Endothelial cell of umbilical vein (primary cell): ENCODE measurements at regions not wholly inside any gene's neighbourhood (a gene's known extent, or its start where the extent isn't known, plus 50 kb on each side); places are given as distances from the start of the nearest gene placed in this dataset.

ENCODE experiments used
- BruUV-seq: library from RNA; stranded (reverse); fragments of 400-500 nt; replicated peaks from 2 replicates; lab custom pipeline; 2021; lab: Mats Ljungman, UMichigan
- CTCF ChIA-PET: fragments of 300-600, 350-600 bp; sonication (Branson Sonifier 250); formaldehyde crosslinking; loops from one replicate; lab custom pipeline; 2021; ENCODE audit warnings: antibody characterized with exemption, inconsistent platforms; lab: Charles Lee
- POLR2A ChIA-PET: fragments of 300-600, 350-600 bp; sonication (Branson Sonifier 250); formaldehyde crosslinking; loops from one replicate; lab custom pipeline; 2021; ENCODE audit warnings: antibody characterized with exemption, inconsistent platforms; lab: Charles Lee
- DNase-seq: peaks from one replicate; pipeline ENCODE4 v3.0.0-alpha.2; 2011; ENCODE audit warnings: low read depth, low spot score
- FAIRE-seq: peaks from 2 replicates; lab custom pipeline; 2011; peaks lifted over from hg19 to GRCh38; lab: Jason Lieb, UNC
- H2AFZ ChIP-seq: 2 replicates; pipeline ENCODE4 v1.6.0; 2012; ENCODE audit warnings: low read depth, low read length, control low read depth, inconsistent platforms
- H3K27ac ChIP-seq: 2 replicates; pipeline ENCODE4 v1.5.1; 2011; ENCODE audit warnings: low read depth, mild to moderate bottlenecking, control low read depth, low read length, moderate library complexity; ENCODE audit not compliant: insufficient read depth
- H3K27me3 ChIP-seq, 2 experiments: 2 replicates each; pipeline versions ENCODE4 v1.6.0 to v1.6.1; 2011; ENCODE audit warnings: low read length in 2 of 2, mixed read lengths in 1 of 2; ENCODE audit not compliant: control insufficient read depth in 2 of 2, insufficient read depth in 2 of 2
- H3K36me3 ChIP-seq, 2 experiments: 2 replicates in 1 of 2; 3 replicates in 1 of 2; pipeline ENCODE4 v1.5.1; 2011; ENCODE audit warnings: low read length in 2 of 2, mild to moderate bottlenecking in 1 of 2, moderate library complexity in 1 of 2; ENCODE audit not compliant: control insufficient read depth in 2 of 2, insufficient read depth in 2 of 2; ENCODE audit errors: extremely low read depth in 1 of 2
- H3K4me1 ChIP-seq: 3 replicates; pipeline ENCODE4 v1.5.1; 2011; ENCODE audit warnings: mild to moderate bottlenecking, low read length; ENCODE audit not compliant: control insufficient read depth, insufficient read depth; ENCODE audit errors: extremely low read depth
- H3K4me2 ChIP-seq: 2 replicates; pipeline ENCODE4 v1.6.1; 2011; ENCODE audit warnings: low read length, control low read depth, mixed read lengths; ENCODE audit not compliant: insufficient read depth
- H3K4me3 ChIP-seq, 3 experiments: fragments of 200-600 bp in 1 of 3; sonication (generic), shearing (Covaris generic) in 1 of 3; replicated peaks in 1 of 3; 2 replicates each; pipeline ENCODE4 v1.5.1; 2011 to 2016; ENCODE audit warnings: control low read depth in 3 of 3, low read length in 3 of 3, mild to moderate bottlenecking in 2 of 3, inconsistent platforms in 1 of 3, low read depth in 1 of 3, moderate library complexity in 1 of 3; ENCODE audit not compliant: insufficient read depth in 1 of 3
- H3K79me2 ChIP-seq: 2 replicates; pipeline ENCODE4 v1.6.0; 2012; ENCODE audit warnings: low read length, inconsistent platforms; ENCODE audit not compliant: control insufficient read depth, insufficient read depth
- H3K9ac ChIP-seq: replicated peaks from 2 replicates; pipeline ENCODE3; 2011; ENCODE audit warnings: low read length, control low read depth; ENCODE audit not compliant: insufficient read depth; ENCODE audit errors: extremely low read depth
- H3K9me1 ChIP-seq: replicated peaks from 3 replicates; pipeline ENCODE4 v1.6.0; 2011; ENCODE audit warnings: mild to moderate bottlenecking, low read length; ENCODE audit not compliant: control insufficient read depth, insufficient read depth; ENCODE audit errors: extremely low read depth
- H3K9me3 ChIP-seq: replicated peaks from 2 replicates; pipeline ENCODE4 v1.5.1; 2012; ENCODE audit warnings: low read length, inconsistent platforms; ENCODE audit not compliant: control insufficient read depth, insufficient read depth
- H4K20me1 ChIP-seq: replicated peaks from 2 replicates; pipeline ENCODE3; 2011; ENCODE audit warnings: mild to moderate bottlenecking, low read length; ENCODE audit not compliant: control insufficient read depth, insufficient read depth; ENCODE audit errors: extremely low read depth
- EZH2 ChIP-seq: IDR thresholded peaks from 2 replicates; pipeline ENCODE4 v1.6.1; 2012; ENCODE audit warnings: borderline replicate concordance, low read depth, mild to moderate bottlenecking, moderate library complexity, low read length, inconsistent platforms; ENCODE audit not compliant: severe bottlenecking
- FOS ChIP-seq: IDR thresholded peaks from 2 replicates; pipeline ENCODE4 v1.6.1; 2011; ENCODE audit warnings: mild to moderate bottlenecking, low read length, moderate library complexity, borderline replicate concordance; ENCODE audit not compliant: insufficient read depth
- GATA2 ChIP-seq: IDR thresholded peaks from 2 replicates; pipeline ENCODE4 v1.7.0; 2011; ENCODE audit warnings: low read depth, mild to moderate bottlenecking, moderate library complexity, mixed read lengths, low read length; ENCODE audit not compliant: insufficient read length, insufficient read depth
- JUN ChIP-seq: IDR thresholded peaks from 2 replicates; pipeline ENCODE4 v1.6.1; 2011; ENCODE audit warnings: borderline replicate concordance, low read depth; ENCODE audit not compliant: insufficient read length, insufficient read depth
- MYC ChIP-seq: IDR thresholded peaks from one replicate; pipeline ENCODE4 v1.6.1; 2011; ENCODE audit warnings: mild to moderate bottlenecking, low read depth, low read length
- POLR2A ChIP-seq: IDR thresholded peaks from 2 replicates; pipeline ENCODE4 v1.6.1; 2012; ENCODE audit warnings: low read depth, mild to moderate bottlenecking, control low read depth, low read length
- POLR2AphosphoS5 ChIP-seq: IDR thresholded peaks from 2 replicates; pipeline ENCODE4 v1.6.1; 2012; ENCODE audit warnings: low read depth, mild to moderate bottlenecking, control low read depth, low read length, moderate library complexity; ENCODE audit not compliant: insufficient read depth
- dilution Hi-C: fragments of 300-500 bp; cut with MboI; formaldehyde crosslinking; loops from one replicate; pipeline ENCODE4 v1.15.0; 2019; ENCODE audit warnings: low sequenced_read_pairs; ENCODE audit not compliant: extremely low pct_ligation_motif_present
- intact Hi-C: fragments of 100-400 bp; cut with micrococcal nuclease; formaldehyde crosslinking; loops from one replicate; pipeline ENCODE4 v1.10.0; 2022
- TF ChIP-seq, protein P1 (sequence below), 2 donors: IDR thresholded peaks; 1 replicate in 1 of 2; 2 replicates in 1 of 2; pipeline ENCODE4 v1.5.1; 2011; ENCODE audit warnings: low read length in 2 of 2, mild to moderate bottlenecking in 2 of 2, moderate library complexity in 2 of 2, control low read depth in 1 of 2, inconsistent platforms in 1 of 2, low read depth in 1 of 2; ENCODE audit not compliant: insufficient read depth in 1 of 2; ENCODE audit errors: extremely low read depth in 1 of 2
- TF ChIP-seq, protein P2 (sequence below): IDR thresholded peaks from 2 replicates; pipeline ENCODE4 v1.6.1; 2011; ENCODE audit not compliant: insufficient read depth, insufficient read length

DNA sequence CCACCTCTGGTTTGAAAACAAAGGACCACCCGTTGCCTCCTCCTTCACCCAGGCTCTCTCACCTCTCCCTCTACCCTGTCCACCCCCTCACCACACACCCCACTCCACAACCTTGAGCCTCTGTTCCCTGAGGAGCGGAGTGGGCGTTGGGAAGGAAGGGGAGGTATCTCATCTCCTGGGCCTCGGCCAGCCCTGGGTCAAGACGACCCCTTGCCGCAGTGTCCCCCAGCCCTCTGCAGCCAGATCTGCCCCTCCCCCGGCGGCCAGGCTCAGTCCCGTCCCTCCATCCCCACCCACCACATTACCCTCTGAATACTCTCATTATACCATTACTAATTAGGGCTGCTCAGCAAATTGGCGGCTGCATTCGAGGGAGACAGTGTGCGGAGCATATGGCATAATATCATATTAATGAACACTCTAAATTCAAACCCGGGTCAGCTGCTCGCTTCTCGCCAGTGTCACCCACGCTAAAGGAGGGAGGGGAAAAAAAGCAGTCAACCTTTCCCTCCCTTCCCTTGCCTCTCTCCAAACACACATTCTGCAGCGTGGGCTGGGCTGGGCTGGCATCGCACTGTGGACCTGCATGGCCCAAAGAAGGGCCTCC lies 123.2 kb upstream of the LHX1 start:
- H3K4me2 ChIP-seq: no peak overlapping the region
- TF ChIP-seq POLR2AphosphoS5 (no peak), GATA2 (no peak), FOS (no peak)
- TF ChIP-seq, protein P1, sequence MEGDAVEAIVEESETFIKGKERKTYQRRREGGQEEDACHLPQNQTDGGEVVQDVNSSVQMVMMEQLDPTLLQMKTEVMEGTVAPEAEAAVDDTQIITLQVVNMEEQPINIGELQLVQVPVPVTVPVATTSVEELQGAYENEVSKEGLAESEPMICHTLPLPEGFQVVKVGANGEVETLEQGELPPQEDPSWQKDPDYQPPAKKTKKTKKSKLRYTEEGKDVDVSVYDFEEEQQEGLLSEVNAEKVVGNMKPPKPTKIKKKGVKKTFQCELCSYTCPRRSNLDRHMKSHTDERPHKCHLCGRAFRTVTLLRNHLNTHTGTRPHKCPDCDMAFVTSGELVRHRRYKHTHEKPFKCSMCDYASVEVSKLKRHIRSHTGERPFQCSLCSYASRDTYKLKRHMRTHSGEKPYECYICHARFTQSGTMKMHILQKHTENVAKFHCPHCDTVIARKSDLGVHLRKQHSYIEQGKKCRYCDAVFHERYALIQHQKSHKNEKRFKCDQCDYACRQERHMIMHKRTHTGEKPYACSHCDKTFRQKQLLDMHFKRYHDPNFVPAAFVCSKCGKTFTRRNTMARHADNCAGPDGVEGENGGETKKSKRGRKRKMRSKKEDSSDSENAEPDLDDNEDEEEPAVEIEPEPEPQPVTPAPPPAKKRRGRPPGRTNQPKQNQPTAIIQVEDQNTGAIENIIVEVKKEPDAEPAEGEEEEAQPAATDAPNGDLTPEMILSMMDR (IDR thresholded peaks at IDR 0.05; ENCODE audit: extremely low read depth in 1 of 2, insufficient read depth in 1 of 2, low read depth in 1 of 2, low read length in 2 of 2): no peak
- intact Hi-C loops (no loop called here), dilution Hi-C loops (no loop called here)
- H3K9ac ChIP-seq: no peak overlapping the region
- no peaks in the 10 kb centered on the region for H3K9me1 ChIP-seq
- H3K27me3 ChIP-seq: peaks cover 33 to 46% of the 10 kb centered on the region in 2 experiments
- no peak overlapping the region for H2AFZ ChIP-seq
- ChIA-PET CTCF (no interaction called here), POLR2A (no interaction called here)
- H3K79me2 ChIP-seq: no peaks in the 10 kb centered on the region
- H3K4me1 ChIP-seq: peaks cover 8% of the 10 kb centered on the region
- no peak overlapping the region for H3K27ac ChIP-seq
- H3K4me3 ChIP-seq: no peak overlapping the region
- no TSS peak for BruUV-seq
- H4K20me1 ChIP-seq: no peaks in the 10 kb centered on the region
- H3K36me3 ChIP-seq: no peaks in the 10 kb centered on the region
- no peaks in the 10 kb centered on the region for H3K9me3 ChIP-seq
- no peak for FAIRE-seq
- no peak for DNase-seq

DNA sequence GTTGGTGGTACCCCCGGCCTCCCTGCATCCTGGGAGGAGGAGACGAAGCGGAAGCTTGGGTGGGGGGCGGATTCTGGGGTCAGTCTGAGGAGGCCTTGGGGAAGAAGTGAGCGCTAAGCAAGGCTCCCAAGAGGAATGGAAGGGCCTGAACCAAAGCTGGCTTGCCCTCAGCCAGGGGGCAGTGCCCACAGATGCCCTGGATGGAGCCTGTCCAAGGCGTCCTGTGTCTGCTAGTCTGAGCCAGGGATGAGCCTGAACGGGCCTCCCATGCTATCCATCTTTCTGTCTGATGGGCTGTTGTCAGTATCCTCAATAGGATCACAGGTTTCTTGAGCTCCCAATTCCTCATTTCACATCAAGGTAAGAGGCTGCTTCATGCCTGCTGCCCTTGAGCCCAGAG lies 122.3 kb upstream of the LHX1 start:
- ChIA-PET CTCF (interaction anchor here (1.0 kb wide), 1 partner anchor 231 kb away, joined by 3 read pairs; no protein-coding TSS in a partner anchor), POLR2A (no interaction called here)
- peaks cover 30 to 38% of the 10 kb centered on the region in 2 experiments for H3K27me3 ChIP-seq
- no peaks in the 10 kb centered on the region for H3K9me1 ChIP-seq
- dilution Hi-C loops (no loop called here), intact Hi-C loops (no loop called here)
- FAIRE-seq: no peak
- no peak overlapping the region for H3K4me2 ChIP-seq
- no peaks in the 10 kb centered on the region for H4K20me1 ChIP-seq
- H2AFZ ChIP-seq: no peak overlapping the region
- no peak for DNase-seq
- H3K9me3 ChIP-seq: no peaks in the 10 kb centered on the region
- peaks cover 8% of the 10 kb centered on the region for H3K4me1 ChIP-seq
- no TSS peak for BruUV-seq
- H3K27ac ChIP-seq: no peak overlapping the region
- TF ChIP-seq GATA2 (no peak), FOS (no peak), MYC (no peak), JUN (no peak), POLR2AphosphoS5 (no peak), EZH2 (no peak), POLR2A (no peak)
- TF ChIP-seq, protein P1 (IDR thresholded peaks at IDR 0.05; ENCODE audit: extremely low read depth in 1 of 2, insufficient read depth in 1 of 2, low read depth in 1 of 2, low read length in 2 of 2): no peak
- TF ChIP-seq, protein P2, sequence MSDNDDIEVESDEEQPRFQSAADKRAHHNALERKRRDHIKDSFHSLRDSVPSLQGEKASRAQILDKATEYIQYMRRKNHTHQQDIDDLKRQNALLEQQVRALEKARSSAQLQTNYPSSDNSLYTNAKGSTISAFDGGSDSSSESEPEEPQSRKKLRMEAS: no peak
- H3K79me2 ChIP-seq: no peaks in the 10 kb centered on the region
- no peak overlapping the region for H3K4me3 ChIP-seq
- no peak overlapping the region for H3K9ac ChIP-seq
- no peaks in the 10 kb centered on the region for H3K36me3 ChIP-seq
